NCI-H82 (cell line): ENCODE measurements at regions not wholly inside any gene's neighbourhood (a gene's known extent, or its start where the extent isn't known, plus 50 kb on each side); places are given as distances from the start of the nearest gene placed in this dataset.

Source experiments
- DNase-seq: peaks from one replicate; lab custom pipeline; 2025; lab: John Stamatoyannopoulos, UW

DNA sequence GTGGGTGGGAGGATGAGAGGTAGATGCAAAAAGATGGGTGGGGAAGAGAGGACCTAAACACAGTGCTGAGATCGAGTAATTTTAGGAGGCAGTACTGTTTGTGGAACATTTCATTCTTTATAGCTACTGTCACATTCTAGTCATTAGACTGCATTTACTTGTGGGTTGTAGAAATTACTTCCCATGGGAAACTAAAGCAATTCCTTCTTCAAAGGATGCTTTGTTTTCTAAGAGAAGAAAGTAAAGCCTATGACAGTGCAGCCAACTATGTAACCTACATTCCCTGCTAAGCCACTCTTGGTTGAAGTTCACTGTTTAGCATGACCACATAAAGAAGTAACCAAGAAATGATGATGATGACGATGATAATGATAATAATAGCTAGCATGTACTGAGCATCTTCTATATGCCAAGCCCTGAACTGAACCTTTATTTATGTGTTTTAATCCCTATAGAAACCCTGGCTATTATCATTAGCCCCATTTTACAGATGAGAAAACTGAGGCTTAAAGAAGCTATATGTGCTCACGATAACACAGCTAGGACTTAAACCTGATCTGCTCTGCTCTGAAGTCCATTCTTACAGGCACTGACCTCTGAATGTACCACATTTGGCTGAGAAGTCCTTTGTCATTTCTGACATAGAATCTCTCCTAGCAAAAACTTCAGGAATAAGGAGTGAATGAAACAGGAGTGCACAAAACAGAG, 114.5 kb upstream of the KIT start:
- no peak for DNase-seq

DNA sequence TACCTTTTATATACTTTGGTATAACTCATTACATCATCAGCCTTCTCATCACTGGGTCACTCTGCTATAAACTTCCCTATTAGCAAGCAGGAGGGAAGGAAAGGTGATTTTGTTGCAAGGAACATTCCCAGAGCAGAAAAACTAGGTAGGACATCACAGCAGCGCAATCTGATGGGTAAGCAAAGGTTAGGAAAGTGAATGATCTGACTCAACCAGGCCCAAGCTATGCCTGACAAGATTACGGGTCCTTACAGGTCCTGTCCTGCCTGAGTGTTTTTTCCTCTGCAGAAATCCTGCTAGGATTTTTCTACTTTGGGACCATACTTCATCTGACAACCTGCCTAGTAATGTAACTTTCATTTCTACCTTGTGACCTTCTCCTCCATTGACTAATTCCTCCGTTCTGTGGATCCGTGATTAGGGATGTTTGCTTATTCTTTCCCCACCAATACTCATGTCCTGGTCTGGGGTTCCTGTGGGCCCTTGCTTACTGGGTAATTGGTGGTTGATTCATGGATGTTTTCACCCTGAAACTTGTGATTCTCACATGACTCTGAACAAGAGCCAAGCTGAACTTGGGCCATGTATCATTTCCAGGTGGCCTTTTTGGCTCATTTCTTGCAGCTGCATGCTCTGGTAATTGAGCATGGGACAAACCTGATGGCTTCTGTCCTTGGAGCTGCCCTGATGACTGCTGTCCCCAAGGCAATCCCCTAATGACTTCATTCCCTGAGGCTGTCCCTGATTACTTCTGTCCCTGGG, 111.9 kb upstream of the KIT start:
- DNase-seq = no peak

DNA sequence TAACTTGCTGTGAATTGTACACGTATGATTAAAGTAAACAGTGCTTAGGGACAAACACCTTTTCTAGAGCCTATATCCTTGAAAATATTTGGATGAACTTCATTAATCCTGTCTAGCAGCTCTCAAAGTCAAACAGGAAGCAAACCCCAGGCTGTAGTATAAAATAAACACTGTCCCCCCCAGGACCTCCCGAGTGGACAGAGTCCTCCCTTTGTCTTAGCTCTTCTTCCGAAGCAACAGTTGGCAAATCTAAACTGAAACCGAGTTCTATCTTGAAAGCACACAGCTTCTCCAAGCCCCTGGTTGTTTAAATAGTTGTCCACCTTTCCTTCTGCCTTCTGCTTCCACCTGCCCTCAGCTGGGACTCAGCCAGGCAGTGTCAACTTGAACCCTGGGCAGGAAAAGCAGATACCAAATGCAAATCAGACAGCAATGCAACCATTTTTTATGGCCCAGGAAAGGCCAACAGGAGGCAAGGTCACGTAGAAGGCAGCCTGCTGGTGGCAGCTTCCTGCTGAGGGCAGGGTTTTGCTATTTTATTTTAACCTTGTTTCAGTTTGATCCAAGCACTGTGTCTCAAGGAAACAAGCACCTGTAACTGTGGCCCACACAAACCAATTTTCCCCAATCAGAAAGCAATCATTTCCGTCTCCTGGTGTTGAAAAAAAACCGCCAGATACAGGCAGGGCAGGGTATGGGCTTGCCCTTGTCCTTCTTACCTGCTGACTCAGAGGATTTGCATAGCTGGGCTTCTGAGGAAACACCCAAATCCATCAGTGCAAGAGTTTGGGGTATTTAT, 110.3 kb upstream of the KIT start:
- no peak for DNase-seq

DNA sequence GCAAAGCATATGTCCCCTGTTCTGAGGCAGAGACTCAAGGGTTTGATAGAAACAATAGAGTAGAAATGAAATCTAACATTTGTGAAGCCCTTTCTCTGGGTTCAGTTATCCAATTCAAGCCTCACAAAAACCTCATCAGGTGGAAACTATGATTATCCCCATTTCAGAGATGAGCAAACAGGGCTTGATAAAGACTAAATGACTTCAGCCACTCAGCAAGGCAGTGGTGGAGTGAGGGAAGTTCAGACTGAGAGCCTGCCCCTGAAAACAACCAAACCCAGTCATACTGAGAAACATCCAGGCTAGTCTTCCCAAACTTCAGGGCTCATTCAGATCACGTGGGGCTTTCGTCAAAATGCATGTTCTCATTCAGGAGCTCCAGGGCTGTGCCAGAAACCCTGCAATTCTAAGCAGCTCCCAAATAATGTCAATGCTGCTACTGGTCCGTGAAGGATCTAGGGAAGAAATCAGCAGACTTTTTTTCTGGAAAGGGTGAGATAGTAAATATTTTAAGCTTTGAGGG, 109.6 kb upstream of the KIT start:
- DNase-seq = no peak

DNA sequence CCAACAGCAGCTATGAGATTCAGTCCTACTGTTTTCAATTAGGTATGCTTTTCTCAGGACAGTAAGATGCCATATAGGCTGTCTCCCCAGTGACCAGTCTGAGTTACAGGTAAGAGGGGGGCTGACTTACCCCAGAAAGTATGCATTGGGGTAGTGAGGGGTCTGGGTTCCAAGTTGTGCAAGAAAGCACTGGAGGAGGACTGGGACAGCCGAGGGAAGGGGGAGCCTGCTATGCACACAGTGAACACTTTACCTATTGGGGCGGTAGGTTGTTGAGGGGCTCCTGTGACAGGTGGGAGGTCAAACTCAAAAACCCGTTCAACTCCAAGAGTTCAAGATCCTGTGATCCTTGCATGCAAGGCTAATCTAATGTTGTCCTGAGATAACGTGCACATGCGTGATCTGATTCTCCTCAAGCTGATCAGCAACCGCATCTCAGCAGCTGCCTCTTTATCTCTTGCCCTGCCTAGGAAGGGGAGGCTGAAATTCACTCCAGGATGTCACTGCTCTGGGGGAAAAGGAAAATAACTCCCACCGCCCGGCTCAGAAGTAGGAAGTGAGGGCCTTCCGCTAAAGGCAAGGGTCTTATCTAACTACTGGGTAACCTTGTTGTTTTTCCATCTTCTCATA, 108.8 kb upstream of the KIT start:
- no peak for DNase-seq

DNA sequence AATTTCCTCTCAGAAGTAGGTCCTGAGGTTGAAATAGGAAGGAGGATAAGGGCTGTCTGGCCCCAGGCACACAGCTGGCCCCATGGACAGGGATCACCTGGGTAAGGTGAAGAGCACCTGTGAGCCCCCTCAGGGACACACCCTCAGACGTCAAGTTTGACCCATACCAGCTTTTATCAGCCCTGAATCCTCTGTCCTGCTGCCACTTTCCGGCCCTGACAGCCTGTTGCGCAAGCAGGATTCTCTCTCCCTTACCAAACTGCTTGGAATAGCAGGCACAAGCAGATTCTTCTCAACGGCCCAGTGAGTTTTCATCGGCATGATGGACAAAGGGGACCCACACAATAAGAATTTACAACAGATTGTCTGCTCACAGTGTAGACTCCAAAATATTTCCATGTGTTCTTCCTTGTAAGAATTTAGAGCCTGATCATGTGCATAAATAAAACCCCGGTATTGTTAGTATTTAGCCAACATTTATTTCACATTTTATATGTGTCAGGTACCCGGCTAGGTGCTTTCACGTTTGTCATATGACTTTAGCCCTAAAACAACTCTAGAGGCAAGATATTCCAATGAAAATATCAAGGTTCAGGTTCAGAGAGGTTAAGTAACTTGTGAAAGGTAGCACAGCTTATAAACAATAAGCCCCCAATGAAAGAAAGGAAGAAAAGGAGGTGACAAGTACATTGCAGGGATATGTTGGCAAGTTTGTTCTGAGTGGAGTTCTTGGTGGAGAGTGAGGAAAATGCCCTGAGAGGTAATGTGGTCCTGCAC, 107.2 kb upstream of the KIT start:
- no peak for DNase-seq

DNA sequence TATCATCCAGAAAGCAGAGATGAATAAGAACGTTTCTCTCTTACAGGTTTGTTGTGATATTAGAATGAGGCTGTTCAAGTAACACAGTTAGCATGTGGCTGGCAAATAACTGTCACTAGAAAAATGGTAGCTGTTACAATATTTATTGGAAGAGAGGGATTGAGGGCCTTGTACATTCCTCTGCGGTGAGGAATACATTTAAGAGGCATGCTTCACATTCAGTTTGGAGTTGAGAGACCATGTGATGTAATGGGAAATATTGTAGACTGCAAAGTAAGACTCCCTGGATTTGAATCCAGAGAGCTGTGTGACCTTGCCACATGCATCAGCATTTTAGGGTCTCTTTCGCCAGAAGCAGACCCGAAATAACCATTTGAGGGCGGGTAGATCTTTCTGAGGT, 104.8 kb upstream of the KIT start:
- no peak for DNase-seq

DNA sequence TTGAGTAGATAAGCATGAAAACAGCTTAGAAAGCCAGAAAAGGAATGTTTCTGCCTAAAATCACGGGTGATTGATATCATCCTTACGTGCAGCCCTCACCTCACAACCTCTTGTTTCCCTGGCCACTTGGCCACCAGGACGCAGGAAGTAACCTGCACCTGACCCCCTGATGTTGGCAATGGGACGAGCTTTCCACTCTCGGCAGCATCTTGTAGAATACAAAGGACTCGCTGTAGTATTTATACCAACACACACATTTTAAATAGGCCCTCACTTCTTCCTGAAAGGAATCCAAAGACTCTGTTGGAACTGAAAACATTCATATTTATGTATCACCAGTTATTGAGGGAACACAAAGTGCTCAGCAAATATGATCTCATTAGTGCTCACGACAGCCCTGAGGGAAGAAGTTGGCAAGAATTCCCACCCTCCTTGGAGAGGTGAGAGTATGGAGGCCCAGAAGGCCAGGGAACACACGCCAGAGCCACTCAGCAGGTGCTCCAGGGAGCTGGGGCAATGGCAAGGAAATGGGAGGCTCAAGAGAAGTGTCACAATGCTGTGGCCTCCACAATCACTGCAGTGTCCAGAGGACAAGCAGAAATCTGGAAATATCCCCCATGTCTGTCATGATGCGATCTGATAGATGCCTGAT, 103.3 kb upstream of the KIT start:
- no peak for DNase-seq

DNA sequence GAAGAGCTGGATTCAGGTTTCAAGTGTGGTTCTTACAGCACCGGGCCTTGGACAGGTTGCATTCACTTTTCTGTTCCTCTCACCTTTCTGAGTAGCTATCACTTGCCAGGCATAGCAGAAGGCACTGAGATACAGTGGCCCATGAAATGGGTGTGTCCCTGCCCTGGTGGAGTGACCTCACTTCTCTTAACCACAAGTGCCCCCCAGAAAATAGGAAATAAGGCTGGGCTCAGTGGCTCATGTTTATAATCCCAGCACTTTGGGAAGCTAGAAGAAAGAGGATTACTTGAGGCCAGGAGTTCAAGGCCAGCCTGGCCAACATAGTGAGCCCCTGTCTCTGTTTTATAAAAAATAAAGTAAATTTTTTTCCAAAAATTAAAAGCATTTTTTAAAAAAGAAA, 101.7 kb upstream of the KIT start:
- no peak for DNase-seq

DNA sequence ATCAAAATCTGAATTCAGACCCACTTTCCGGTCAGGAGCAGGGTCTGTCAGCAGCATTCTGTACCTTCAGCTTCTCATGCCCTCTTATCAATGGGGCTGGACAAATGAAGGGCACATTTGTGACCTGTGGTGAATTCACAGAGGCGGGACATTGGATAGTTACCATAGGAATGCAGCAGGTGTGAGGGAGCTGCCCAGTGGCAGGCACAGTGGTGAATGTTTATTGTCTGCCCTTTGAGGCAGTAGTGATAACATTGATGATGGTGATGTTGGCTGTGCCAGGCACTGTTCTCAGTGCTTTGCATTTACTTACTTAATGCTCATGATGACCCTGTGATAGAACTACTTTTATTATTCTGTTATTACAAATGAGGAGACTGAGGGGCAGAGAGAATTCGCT, 101.2 kb upstream of the KIT start:
- DNase-seq = no peak

DNA sequence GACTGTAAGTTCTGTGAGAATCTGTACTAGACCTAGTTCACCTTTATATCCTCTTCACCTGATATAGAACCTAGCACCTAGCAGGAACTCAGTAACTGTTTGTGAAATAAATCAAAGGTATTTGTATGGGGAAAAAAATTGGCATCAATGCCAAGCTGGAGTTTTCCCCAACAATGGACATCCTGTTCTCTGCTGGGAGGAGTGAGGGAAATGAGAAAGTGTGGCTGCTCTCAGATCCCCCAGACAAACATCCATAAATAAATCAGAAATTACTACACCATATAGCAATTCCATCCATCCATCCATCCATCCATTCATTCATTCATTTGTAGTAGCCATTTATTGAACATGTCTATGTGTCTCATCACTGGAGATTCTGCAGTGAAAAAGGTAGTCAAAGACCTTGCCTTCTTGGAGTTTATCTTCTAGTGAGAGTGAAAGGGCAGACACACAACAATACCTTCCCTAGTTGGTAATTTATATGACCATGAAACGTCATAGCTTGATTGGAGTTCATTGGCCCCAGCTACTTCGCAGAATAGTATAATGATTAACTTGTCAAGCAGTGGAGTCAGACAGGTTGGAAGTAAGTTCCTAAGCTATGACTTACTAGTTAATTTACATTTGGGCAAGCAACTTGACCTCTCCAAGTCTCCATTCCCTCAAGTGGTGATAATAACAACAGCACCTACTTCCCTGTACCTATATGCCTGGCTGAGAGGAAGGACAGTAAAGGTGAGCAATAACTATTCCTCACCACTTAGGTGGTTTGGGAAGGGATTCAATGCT, 98.7 kb upstream of the KIT start:
- no peak for DNase-seq

DNA sequence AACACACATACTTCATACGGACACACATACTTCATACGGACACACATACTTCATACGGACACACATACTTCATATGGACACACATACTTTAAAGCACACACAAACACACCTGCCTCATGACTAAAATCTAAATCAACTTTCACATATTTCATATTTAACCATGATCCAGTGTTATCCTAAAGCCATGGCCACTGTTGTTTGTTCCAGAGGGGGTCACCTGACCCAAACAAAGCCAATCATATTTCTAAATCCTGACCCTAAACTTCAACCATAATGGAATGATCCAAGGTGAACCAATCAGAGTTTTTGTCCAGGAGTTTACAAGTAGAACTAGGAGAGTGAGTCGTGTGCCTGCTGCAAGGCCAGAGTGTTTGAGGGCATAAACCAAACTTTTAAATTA, 97.2 kb upstream of the KIT start:
- no peak for DNase-seq

DNA sequence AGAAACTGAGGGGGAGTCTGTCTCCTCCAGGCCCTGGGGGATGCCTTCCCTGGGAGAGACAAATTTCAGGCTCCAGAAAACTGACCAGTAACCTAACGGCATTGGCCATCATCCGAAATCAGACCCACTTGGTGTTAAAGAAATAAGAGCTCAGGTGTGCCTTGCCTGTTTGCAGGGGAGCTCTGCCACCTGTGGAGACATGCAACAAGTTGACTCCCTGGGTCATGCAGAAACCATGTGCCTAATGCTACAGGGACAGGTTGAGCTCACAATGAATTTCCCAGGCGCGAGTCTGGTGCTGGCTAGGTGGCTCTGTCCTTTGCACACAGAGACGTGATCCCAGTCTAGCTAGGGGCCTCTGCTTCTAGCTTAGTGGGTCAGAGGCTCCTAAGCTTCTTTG, 95.8 kb upstream of the KIT start:
- DNase-seq = no peak

DNA sequence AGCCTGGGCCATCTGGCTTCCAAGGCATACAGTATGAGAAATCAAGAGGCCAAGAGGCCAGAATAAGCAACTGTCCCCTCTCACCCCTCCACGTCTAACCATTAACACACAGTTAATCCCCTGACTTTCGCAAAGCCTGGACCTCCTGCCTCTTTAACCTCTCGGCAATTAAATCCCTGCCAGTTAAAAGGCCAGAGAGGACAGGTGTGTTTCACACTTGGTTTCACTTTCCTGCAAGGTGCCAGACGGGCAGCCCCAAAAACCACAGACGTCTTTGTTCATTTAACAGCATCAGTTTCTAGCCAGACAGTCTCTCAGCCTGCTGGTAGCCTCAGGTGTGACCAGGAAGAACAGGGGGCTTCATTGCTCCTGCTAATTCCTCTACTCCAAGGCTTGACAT, 91.1 kb upstream of the KIT start:
- DNase-seq = peak; percentile 11

DNA sequence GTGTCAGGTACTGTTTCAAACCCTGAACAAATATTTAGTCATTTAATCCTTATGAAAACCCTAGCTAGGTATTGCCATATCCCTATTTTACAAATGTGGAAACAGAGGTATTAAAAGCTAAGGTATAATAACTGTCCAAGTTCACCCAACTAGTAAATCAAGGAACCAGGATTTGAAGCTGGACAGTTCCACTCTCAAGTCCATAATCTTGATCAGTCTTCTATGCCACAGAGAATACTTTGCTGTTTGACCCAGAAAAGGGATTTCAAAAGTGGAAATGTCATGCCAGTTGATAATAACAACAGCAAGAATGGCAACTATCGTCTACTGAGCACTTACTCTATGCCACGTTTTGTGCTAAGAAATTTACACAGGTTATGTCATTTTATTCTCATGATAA, 90.4 kb upstream of the KIT start:
- DNase-seq = no peak

DNA sequence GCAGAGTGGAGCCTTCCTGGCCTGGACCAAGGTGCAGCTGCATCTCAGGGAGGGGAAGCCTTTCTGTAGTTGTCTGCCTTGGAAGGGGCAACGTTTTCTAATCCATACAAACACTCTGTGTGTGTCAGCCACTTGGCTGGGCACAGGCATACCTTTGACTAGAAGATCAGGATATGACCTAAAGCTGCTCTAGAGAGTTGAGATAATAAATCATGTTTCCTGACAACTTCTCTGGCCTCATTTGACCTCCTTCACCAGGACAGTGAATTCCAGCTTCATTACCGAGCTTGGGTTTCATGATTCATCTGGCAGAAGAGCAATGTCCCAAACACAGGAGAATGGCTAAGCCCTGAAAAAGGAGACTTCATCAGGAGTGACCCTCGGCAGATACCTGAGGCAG, 89.6 kb upstream of the KIT start:
- no peak for DNase-seq

DNA sequence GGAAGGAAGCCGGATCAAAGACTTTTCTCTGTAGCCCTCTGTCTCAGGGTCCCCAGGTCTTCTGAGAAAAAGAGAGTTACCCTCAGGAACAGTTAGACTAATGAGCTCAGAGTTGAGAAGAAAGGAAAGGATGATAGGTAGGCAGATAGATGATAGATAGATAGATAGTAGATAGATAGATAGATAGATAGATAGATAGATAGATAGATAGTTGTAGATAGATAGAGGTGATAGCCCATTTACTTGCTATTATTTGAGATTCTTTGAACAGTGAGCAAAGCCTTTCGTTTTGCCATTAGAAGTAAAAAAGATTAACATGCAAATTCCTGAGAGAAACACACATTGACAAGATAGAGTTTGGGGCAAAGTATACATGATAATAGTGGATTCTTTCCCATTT, 86.9 kb upstream of the KIT start:
- DNase-seq = no peak

DNA sequence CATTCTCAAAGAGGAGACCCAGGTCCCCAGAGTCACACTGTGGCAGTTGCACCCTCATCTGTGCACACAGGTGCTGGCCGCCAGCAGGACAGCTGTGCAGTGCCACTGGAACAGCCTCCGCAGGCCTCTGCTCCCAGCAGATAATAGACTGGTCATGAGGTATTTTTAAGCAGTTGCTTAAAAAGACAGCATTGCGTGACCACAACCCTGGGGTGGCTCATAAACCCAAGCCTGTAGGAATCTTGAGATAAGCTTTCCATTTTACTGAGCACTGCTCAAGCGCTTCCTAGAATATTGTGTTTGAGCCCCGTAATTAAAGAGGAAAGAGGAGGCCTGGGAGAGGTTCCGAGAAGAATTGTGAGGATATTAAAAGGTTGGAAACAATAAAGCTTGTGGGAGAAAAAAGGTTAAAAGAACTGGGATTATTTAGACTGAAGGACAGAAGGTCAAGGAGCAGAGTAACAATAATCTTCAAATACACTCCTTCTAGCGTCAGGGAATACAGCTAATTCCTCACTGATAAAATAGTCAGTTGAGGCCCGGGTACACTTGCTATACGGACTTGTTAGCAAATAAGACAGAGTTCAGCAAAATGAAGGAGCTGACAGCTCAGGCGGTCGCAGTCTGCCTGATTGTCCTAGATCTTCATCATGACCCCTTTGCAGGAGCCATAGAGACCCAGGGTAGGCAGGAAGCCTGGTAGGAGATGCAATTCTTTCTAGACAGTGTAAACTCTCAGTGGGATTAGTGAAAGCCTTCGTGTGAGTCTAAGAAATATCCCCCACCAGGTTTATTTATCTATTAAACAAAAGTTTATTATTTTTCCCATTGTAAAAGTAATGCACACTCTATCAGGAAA, 86.2 kb upstream of the KIT start:
- DNase-seq = no peak

DNA sequence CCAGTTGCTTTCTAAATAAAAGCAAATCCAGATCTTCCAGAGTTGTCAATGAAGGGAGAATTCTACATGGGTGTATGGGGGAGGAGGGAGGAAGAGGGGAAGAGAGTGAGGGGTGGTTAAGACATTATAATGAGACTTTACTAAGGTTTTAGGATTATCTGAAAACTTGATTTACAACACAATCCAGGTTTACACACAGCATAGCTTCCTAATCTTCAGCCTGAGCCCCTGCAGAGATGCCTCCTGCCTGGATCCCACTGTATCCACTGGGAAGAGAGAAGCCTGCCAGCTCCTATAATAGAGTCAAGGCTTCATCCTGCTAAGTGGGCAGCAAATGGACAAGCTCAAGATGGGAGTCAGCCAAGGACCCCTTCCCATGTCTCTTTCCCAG, 85.6 kb upstream of the KIT start:
- DNase-seq = no peak
